ENCODE measurements at regions not wholly inside any gene's neighbourhood (a gene's known extent, or its start where the extent isn't known, plus 50 kb on each side); places are given as distances from the start of the nearest gene placed in this dataset.
"Not testable (repeated sequence)": the region's sequence is repeated elsewhere in the genome, so short reads cannot be mapped to it uniquely, and the experiment has no call there.

- not testable (repeated sequence) for DNase-seq
Observed at GRCh38 chr12:84018556-84019179, 893.9 kb downstream of the SLC6A15 start.

GRCh38 chr12:84016956-84017355 lies 895.6 kb downstream of the SLC6A15 start:
- no peak for DNase-seq

DNA sequence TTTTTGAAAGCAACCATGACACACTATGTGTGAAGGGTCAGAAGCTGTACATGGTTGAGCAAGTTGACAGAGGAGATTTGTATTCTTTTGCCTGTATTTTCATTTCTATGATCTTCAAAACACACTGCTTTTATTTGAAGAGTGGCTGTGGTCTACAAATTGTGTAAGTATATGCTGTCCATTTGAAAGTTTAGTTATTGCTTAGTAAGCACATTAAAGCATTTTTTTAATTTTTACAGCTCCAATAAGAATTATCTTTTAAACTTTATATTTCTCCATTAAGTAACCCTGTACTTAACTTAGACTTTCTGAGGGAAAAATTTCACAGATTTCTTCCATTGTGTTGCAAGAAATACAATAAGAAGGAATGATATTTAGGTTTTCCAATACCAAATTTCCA lies 915.2 kb downstream of the SLC6A15 start:
- DNase-seq = no peak

DNA sequence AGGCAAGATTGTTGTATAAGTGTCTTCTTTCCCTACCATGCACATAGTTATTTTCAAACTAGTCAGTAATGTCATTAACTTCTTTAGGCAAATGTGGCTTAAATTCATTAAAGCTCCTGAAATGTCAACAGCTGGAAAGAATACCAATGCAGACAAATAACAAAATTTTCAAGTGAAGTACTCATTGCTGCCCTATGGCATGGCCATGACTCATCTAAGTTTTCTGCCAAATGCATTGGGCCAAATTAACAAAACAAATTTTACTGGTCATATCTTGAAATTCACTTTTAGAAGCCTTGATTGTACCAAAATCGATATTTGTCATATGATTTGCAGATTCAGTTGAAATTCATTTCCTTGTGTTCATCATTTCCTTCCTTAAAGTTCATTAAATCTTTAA lies 915.9 kb downstream of the SLC6A15 start:
- no peak for DNase-seq

DNA sequence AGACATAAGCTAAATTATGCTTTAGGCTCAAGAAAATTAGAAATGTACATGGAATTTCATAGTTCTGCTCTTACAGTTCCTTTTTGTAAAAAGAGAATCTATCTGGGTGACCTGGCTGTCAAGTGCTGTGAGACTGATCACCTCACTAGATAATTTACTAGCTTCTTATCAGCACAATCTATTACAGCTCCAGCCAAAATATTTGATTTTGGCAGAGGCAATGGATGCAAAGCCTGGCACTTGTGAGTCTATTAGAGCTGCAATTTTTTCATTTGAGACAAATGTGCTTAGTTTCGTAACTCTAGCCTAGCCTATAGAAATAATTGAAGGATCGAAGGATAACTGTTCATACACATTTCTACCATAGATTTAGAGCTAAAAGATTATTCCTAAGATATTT lies 927.5 kb downstream of the SLC6A15 start:
- DNase-seq = no peak

GRCh38 chr12:83980398-83980797 lies 932.2 kb downstream of the SLC6A15 start:
- DNase-seq = no peak

- DNase-seq = no peak
Observed at GRCh38 chr12:83979785-83980184, 932.8 kb downstream of the SLC6A15 start.

GRCh38 chr12:83971781-83972180 lies 940.8 kb downstream of the SLC6A15 start:
- DNase-seq = no peak

- DNase-seq = no peak
Observed at GRCh38 chr12:83960767-83961166, 951.8 kb downstream of the SLC6A15 start.

- no peak for DNase-seq
Observed at GRCh38 chr12:83958997-83959396, 953.6 kb downstream of the SLC6A15 start.

- no peak for DNase-seq
Observed at GRCh38 chr12:83954956-83955601, 957.5 kb downstream of the SLC6A15 start.

DNA sequence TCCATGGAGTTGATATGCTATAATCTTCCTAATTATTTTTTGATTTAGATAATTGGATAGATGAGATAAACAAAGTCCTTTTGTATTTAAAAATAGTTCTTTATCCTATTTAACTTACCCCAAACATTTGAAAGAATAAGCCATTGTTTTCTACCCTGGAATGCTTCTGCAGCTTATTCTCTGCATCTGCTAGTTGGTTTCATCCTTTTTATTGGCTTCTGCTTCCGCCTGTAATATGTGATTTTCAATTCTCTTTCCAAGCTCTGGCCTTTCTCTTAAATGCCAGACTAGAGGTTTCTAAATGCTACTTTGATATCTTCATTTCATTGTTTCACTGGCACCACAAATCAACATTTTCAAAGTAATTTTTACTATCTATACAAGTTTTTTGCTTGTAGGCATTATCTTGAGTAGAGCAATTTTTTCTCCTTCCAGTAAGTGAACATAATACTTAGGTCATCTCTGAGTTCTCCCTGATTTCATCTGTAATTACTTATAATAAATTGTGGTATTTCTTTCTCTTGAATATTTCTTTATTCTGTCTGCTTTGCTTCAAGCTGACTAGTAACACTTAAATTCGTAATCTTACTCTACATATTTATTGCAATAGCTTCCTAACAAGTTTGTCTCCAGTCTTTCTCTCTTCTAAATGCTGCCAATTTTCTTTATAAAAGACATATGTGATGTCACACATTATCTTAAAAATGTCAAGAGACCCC lies 958.4 kb downstream of the SLC6A15 start:
- DNase-seq = no peak

DNA sequence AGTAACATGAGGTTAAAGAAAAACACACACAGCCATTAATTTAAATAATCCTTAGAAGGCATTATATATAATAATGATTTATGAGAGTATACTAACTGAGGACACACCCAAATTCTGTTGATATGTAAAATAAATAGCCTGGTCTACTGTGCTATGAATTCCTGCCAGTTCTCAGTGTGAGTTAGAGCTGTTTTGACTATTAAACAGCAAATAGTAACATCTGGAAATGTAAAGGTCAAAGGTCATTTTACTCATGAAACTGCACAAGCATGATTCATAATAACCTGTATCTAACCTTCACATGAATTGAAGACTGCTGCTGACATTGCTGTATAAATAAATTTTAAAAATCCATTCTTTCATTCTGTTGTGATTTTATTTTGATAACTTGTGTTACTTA lies 966.7 kb downstream of the SLC6A15 start:
- no peak for DNase-seq

DNA sequence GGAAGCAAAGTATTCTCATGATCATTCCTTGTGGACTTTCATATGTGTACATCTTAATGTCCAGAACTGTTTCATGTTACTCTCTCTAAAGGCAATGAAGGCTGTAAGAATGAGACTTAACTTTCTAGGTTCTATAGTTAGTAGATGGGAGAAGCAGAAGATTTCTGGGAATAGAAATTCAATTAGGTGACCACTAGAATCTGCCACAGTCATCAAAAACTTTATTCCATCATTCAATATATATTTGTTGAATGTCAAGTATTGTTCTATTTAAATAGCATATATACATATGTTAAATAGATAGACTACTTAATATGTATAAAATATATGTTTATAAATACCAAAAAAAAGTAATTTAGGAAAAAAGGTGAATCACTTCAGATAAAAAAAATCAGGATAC lies 972.9 kb downstream of the SLC6A15 start:
- DNase-seq = no peak

DNA sequence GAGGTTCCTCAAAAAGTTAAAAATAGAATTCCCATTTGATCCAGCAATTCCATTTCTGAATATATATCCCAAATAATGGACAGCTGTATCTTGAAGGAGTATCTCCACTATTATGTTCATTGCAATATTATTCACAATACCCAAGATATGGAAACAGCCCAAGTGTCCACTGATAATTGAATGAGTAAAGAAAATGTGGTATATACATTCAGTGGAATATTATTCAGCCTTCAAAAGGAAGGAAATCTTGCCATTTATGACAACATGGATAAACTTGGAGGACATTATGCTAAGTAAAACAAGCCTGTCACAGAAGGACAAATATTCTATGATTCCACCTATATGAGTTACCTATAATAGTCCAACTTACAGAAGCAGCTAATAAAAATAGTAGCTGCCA lies 979.0 kb downstream of the SLC6A15 start:
- DNase-seq = no peak

DNA sequence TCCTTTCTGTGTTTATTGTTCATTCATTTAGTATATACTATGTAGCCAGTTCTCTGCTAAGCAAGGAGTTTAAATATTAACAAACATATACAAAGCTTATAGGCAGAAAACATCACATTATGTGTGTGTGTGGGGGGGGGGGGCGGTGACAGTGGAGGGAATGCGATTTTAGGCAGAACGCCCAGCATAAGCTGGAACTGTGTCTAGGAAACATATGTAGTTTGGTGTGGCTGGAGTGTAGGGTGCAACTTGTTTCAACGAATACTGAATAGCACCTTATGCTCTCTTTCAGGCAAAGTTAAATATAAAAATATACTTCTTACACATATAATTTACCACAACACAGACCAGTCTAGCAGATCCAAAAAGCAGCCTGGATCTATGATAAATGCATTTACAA lies 980.6 kb downstream of the SLC6A15 start:
- no peak for DNase-seq

- DNase-seq = no peak
Observed at GRCh38 chr12:83931451-83931850, 981.1 kb downstream of the SLC6A15 start.

DNA sequence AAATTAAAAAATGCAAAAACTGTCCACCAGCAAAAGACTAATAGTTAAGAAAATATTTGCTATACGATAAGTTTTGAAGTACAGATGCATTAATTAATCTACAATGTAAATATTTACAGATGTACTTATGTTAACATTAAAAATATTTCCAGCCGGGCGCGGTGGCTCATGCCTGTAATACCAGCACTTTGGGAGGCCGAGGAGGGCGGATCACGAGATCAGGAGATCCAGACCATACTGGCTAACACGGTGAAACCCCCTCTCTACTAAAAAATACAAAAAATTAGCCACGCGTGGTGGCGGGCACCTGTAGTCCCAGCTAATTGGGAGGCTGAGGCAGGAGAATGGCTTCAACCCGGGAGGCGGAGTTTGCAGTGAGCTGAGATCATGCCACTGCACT lies 982.8 kb downstream of the SLC6A15 start:
- not testable (repeated sequence) for DNase-seq

DNA sequence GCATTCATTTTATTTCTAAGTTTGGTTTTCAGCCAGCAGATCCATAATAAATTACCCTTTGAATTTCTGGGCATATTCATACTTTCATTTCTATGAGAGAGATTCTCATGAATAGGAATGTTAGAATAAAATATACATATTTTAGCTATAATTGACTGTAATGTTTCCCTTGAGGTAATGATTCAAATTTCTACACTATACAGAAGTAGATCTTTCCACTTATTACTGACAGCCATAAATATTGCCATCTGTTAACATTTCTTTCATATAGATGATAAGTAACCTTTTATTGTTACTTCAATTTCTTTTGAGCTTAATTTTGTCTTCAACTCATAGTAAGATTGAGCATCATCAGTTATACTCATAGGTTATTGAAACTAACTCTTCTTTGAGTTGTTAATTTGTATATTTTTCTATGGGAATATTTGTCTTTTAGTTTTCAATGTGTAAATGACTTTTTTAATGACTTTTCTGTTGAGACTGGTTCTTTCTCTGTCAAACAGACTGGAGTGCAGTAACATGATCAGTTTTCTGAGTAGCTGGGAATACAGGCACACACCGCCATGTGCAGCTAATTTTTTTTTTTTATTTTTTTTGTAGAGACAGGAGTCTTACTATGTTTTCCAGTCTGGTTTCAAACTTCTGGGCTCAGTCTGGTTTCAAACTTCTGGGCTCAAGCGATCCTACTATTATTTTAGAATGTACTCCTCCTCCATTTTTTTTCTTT lies 991.6 kb downstream of the SLC6A15 start:
- DNase-seq = no peak

DNA sequence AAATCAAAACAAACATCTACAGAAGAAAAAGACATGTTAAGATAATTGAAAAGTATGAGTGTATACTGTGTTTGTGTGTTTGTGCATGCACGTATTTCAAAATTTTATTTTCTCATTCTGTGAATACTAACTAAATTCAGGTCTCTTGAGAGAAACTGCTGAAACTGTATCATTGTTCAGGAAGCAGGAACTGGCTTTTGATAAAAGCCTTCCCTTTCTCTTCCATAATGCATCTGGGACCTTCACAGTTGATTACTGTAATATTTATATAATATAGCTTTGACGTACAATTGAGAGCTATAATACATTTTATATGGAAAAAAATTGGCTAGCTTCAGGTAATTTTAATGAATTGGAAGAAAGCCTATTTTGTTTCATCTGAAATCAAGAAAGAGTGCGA lies 993.5 kb downstream of the SLC6A15 start:
- no peak for DNase-seq

DNA sequence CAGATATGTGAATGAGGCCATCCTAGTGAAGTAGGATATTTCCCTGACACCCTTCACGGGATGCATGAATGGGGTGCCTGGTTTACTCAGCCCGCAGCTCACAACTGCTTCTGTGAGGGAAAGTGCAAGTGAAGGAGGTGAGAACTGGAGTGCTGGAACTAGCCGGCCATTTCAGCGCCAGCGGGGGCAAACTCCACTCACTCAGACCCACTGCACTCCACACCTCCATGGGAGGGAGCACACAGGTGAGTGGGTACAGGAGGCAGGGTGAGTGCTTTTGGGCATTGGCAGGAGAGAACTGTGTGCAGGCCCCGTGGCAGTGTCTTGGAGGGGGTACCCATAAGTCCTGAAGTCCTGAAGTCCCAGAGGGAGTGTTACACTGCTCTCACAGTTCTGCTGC lies 1008.4 kb downstream of the SLC6A15 start:
- no peak for DNase-seq

DNA sequence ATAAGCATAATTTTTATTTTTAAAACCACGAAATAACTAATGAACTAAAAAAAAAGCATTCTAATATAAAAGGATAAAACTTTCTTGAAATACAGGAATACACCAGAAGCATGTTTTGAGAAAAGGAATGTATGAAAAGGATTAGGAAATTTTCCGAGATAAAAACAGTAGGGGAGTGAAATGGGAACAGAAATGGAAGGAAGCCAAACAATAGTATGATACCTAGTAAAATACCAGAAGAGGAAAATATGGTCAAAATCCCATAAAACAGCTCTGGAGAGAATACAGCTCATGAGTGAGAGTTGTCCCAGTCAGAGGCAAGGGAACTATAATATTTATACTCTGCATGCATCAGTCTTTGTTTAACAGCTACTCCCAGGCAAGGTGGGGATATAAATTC lies 1016.2 kb downstream of the SLC6A15 start:
- DNase-seq = no peak

GRCh38 chr12:83893101-83893500 lies 1019.5 kb downstream of the SLC6A15 start:
- DNase-seq = no peak

DNA sequence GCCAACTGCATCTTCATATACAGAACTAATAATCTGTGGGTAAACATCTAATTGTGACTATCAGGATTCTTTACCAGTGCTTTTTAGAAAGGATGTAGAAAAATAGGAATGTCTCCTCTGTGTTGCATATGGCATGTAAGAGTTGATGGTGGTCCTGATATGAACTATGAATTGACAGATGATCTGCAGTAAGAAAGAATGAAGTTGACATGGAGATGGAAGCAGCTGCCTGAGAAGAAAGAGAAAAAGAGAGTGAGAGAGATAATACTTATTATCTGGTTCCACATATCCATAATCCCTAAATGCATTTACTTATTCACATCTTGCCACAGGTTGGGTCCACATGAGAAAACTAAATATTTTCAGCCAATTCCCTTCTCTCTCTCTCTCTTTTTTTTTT lies 1022.9 kb downstream of the SLC6A15 start:
- no peak for DNase-seq

Data from stimulated activated CD4-positive, alpha-beta T cell treated with anti-CD3 and anti-CD28 coated beads, Interleukin-4, amount 100 ng/mL, for 24 hours (primary cell).